ENCODE measurements at regions not wholly inside any gene's neighbourhood (a gene's known extent, or its start where the extent isn't known, plus 50 kb on each side); places are given as distances from the start of the nearest gene placed in this dataset.

DNA sequence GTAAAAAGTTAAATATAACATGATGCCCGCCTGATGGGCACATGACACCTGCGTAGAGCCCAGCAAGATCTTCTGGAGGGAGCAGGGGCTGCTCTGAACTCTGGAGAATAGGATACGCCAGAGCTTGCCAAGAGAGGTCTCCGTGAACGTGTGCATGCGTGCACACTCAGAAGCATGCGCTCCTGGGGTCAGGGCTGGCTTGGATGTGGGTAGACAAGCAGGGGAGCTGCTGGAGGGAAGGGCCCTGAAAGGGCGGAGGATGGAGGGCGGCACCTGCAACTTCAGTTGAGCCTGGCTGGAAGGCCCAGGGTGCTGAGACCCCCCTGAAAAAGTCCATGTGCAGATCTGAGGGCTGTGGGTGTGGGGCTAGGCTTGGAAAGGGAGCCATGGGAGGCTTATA, 828.4 kb upstream of the SALL3 start:
- no peak overlapping the region for H2AFZ ChIP-seq (ENCODE audit: low read length)
- ChIA-PET POLR2A (no interaction called here), CTCF (ENCODE audit: low intra/inter-chr PET ratio, low total read pairs) (no interaction called here)
- H3K4me2 ChIP-seq (ENCODE audit: low read depth, low read length) = no peak overlapping the region
- ATAC-seq (no peak), DNase-seq (ENCODE audit: low spot score) (no peak), FAIRE-seq (no peak)
- H3K9me3 ChIP-seq (ENCODE audit: low read length) = no peaks in the 10 kb centered on the region
- no peaks in the 10 kb centered on the region for H3K36me3 ChIP-seq (replicated peaks in 1 of 2; ENCODE audit: control insufficient read depth in 1 of 2, insufficient read depth in 2 of 2, low read length in 2 of 2)
- no peaks in the 10 kb centered on the region for H4K20me1 ChIP-seq (ENCODE audit: insufficient read depth, low read length)
- peaks cover 2 to 16% of the 10 kb centered on the region in 2 experiments; a peak in 3 of 5 replicates for H3K27me3 ChIP-seq (ENCODE audit: control insufficient read depth in 1 of 2, insufficient read depth in 2 of 2, low read length in 2 of 2)
- H3K27ac ChIP-seq (ENCODE audit: extremely low read length, insufficient read depth, low read length) = no peak overlapping the region
- in situ Hi-C loops (cut with HindIII; ENCODE audit: extremely low pct_ligation_motif_present, low pct_unique_long_range_greater_than_20kb) = no loop called here
- BruUV-seq (replicated peaks) = no TSS peak
- WGBS (ENCODE audit: low lambda C conversion rate) = 14% methylated on average over 9 of the region's 9 CpGs
- no peaks in the 10 kb centered on the region for H3K79me2 ChIP-seq (ENCODE audit: insufficient read depth, low read length)
- intact Hi-C loops (cut with micrococcal nuclease; ENCODE audit: unreplicated experiment) = no loop called here
- no peaks in the 10 kb centered on the region for H3K4me1 ChIP-seq (ENCODE audit: insufficient read depth, low read length)
- H3K9ac ChIP-seq (ENCODE audit: insufficient read depth, low read depth, low read length) = no peak overlapping the region
- no peak overlapping the region for H3K4me3 ChIP-seq (replicated peaks in 1 of 3; ENCODE audit: insufficient read depth in 1 of 3, low read depth in 2 of 3, low read length in 3 of 3)
- TF ChIP-seq, protein P1, sequence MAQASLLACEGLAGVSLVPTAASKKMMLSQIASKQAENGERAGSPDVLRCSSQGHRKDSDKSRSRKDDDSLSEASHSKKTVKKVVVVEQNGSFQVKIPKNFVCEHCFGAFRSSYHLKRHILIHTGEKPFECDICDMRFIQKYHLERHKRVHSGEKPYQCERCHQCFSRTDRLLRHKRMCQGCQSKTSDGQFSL (CRISPR knock-in tag; IDR thresholded peaks at IDR 0.05) = no peak
- TF ChIP-seq, protein P2, sequence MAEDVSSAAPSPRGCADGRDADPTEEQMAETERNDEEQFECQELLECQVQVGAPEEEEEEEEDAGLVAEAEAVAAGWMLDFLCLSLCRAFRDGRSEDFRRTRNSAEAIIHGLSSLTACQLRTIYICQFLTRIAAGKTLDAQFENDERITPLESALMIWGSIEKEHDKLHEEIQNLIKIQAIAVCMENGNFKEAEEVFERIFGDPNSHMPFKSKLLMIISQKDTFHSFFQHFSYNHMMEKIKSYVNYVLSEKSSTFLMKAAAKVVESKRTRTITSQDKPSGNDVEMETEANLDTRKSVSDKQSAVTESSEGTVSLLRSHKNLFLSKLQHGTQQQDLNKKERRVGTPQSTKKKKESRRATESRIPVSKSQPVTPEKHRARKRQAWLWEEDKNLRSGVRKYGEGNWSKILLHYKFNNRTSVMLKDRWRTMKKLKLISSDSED (CRISPR knock-in tag; IDR thresholded peaks at IDR 0.05) = no peak
- no peak for TF ChIP-seq ZNF510 (CRISPR knock-in tag; IDR thresholded peaks at IDR 0.05; ENCODE audit: low read depth)
- TF ChIP-seq, protein P3, sequence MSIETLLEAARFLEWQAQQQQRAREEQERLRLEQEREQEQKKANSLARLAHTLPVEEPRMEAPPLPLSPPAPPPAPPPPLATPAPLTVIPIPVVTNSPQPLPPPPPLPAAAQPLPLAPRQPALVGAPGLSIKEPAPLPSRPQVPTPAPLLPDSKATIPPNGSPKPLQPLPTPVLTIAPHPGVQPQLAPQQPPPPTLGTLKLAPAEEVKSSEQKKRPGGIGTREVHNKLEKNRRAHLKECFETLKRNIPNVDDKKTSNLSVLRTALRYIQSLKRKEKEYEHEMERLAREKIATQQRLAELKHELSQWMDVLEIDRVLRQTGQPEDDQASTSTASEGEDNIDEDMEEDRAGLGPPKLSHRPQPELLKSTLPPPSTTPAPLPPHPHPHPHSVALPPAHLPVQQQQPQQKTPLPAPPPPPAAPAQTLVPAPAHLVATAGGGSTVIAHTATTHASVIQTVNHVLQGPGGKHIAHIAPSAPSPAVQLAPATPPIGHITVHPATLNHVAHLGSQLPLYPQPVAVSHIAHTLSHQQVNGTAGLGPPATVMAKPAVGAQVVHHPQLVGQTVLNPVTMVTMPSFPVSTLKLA (IDR thresholded peaks at IDR 0.05) = no peak
- no peak for TF ChIP-seq CEBPB (IDR thresholded peaks at IDR 0.05; ENCODE audit: borderline replicate concordance, low read depth, low read length)
- TF ChIP-seq RFX3 (CRISPR knock-in tag; IDR thresholded peaks at IDR 0.05) = no peak
- no peak for TF ChIP-seq ZNF607 (CRISPR knock-in tag; IDR thresholded peaks at IDR 0.05; ENCODE audit: borderline replicate concordance)
- no peak for TF ChIP-seq TSC22D2 (CRISPR knock-in tag; IDR thresholded peaks at IDR 0.05; ENCODE audit: borderline replicate concordance)
- no peak for TF ChIP-seq KLF16 (CRISPR knock-in tag; IDR thresholded peaks at IDR 0.05)
- no peak for TF ChIP-seq NCOA1 (CRISPR knock-in tag; IDR thresholded peaks at IDR 0.05)
- TF ChIP-seq, protein P4, sequence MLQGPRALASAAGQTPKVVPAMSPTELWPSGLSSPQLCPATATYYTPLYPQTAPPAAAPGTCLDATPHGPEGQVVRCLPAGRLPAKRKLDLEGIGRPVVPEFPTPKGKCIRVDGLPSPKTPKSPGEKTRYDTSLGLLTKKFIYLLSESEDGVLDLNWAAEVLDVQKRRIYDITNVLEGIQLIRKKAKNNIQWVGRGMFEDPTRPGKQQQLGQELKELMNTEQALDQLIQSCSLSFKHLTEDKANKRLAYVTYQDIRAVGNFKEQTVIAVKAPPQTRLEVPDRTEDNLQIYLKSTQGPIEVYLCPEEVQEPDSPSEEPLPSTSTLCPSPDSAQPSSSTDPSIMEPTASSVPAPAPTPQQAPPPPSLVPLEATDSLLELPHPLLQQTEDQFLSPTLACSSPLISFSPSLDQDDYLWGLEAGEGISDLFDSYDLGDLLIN (CRISPR knock-in tag; IDR thresholded peaks at IDR 0.05; ENCODE audit: borderline replicate concordance) = no peak
- TF ChIP-seq FOXO1 (CRISPR knock-in tag; IDR thresholded peaks at IDR 0.05) = no peak
- TF ChIP-seq, protein P5, sequence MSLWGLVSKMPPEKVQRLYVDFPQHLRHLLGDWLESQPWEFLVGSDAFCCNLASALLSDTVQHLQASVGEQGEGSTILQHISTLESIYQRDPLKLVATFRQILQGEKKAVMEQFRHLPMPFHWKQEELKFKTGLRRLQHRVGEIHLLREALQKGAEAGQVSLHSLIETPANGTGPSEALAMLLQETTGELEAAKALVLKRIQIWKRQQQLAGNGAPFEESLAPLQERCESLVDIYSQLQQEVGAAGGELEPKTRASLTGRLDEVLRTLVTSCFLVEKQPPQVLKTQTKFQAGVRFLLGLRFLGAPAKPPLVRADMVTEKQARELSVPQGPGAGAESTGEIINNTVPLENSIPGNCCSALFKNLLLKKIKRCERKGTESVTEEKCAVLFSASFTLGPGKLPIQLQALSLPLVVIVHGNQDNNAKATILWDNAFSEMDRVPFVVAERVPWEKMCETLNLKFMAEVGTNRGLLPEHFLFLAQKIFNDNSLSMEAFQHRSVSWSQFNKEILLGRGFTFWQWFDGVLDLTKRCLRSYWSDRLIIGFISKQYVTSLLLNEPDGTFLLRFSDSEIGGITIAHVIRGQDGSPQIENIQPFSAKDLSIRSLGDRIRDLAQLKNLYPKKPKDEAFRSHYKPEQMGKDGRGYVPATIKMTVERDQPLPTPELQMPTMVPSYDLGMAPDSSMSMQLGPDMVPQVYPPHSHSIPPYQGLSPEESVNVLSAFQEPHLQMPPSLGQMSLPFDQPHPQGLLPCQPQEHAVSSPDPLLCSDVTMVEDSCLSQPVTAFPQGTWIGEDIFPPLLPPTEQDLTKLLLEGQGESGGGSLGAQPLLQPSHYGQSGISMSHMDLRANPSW (CRISPR knock-in tag; IDR thresholded peaks at IDR 0.05; ENCODE audit: borderline replicate concordance) = no peak
- TF ChIP-seq, protein P6, sequence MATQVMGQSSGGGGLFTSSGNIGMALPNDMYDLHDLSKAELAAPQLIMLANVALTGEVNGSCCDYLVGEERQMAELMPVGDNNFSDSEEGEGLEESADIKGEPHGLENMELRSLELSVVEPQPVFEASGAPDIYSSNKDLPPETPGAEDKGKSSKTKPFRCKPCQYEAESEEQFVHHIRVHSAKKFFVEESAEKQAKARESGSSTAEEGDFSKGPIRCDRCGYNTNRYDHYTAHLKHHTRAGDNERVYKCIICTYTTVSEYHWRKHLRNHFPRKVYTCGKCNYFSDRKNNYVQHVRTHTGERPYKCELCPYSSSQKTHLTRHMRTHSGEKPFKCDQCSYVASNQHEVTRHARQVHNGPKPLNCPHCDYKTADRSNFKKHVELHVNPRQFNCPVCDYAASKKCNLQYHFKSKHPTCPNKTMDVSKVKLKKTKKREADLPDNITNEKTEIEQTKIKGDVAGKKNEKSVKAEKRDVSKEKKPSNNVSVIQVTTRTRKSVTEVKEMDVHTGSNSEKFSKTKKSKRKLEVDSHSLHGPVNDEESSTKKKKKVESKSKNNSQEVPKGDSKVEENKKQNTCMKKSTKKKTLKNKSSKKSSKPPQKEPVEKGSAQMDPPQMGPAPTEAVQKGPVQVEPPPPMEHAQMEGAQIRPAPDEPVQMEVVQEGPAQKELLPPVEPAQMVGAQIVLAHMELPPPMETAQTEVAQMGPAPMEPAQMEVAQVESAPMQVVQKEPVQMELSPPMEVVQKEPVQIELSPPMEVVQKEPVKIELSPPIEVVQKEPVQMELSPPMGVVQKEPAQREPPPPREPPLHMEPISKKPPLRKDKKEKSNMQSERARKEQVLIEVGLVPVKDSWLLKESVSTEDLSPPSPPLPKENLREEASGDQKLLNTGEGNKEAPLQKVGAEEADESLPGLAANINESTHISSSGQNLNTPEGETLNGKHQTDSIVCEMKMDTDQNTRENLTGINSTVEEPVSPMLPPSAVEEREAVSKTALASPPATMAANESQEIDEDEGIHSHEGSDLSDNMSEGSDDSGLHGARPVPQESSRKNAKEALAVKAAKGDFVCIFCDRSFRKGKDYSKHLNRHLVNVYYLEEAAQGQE (IDR thresholded peaks at IDR 0.05; ENCODE audit: borderline replicate concordance in 1 of 2, low read depth in 1 of 2, low read length in 2 of 2) = no peak

Measured in HepG2 (cell line).